HL-60/S4 treated with retinoic acid at 250 ng/mL for 4 days and 3 days (cell line): ENCODE measurements at regions not wholly inside any gene's neighbourhood (a gene's known extent, or its start where the extent isn't known, plus 50 kb on each side); places are given as distances from the start of the nearest gene placed in this dataset.

Source experiments
- in situ Hi-C: fragments of 300-500 bp; cut with MboI; formaldehyde crosslinking; loops from 2 replicates; pipeline ENCODE4 v1.7.0; 2022; ENCODE audit warnings: low sequenced_read_pairs

DNA sequence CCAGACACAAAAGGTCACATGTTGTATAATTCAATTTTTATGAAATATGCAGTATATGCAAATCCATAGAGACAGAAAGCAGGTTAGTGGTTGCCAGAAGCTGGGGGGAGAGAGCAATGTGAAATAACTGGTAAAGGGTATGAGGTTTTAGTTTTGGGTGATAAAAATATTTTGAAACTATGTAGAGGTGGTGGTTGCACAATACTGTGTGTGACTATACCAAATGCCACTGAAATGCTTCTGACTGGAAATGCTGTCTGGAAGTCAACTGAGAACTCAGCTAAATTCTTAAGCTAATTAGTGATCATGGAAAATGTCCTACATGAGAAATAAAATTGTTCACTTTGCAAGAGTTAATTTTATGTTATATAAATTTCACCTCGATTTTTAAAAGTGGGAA lies 65.3 kb upstream of the RXFP2 start:
- in situ Hi-C loops = no loop called here

DNA sequence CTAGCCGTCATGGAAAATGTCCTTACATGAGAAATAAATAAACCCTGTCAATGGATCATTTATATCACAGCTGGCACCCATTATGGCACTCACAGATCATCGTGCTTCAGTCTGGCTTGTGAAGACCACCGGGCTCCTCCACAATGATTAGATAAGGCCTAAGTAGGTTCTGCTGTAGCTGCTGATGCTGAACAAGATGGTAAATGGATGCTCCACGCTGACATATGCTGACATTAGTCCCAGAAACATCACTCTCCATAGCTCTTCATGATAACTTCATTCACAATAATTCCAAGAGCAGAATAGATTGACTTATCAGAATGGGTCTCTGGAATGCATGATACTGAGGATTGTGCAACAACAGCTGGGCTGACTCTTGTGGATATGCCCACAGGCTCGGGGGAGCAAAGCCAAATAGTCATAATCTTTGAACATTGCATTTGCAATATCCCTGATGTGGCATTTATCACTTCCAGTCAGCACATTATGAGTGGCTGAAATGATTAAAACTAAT lies 63.8 kb upstream of the RXFP2 start:
- in situ Hi-C loops = no loop called here

DNA sequence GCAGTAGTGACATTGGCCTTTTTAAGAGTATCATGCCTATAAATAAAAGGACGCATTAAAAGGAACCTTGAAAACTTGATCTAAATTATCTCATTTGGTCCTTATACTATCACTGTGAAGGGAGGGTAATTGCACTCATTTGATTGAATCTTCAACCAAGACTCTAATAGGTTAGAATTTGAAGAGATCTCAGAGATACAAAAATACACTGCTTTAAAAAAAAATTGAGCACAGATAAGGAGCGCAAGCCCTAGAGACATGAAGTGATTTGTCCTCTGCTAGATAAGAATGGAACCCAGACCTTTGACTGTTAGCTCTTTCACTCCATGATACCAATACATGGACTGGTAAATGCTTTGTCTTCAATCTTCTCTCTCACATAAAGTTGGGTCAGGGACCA lies 58.2 kb upstream of the RXFP2 start:
- in situ Hi-C loops = no loop called here

DNA sequence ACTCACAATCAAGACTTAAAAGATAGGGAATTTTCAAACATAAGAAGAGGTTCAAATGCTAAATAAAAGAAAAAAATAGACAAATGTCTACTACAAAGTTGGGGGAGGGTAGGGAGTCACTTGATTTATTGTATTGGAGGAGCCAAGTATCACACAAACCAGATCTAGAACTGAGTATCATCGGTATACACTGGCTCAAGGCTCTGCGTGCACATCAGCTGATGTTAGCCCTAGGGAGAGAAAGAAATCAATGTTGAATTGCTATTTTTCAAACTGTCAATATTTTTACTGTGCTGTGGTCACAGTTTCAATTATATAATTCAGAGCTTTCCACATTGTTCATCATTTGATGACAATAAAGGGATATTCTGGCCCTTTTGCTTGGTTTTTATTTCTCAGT lies 54.9 kb upstream of the RXFP2 start:
- in situ Hi-C loops = no loop called here

DNA sequence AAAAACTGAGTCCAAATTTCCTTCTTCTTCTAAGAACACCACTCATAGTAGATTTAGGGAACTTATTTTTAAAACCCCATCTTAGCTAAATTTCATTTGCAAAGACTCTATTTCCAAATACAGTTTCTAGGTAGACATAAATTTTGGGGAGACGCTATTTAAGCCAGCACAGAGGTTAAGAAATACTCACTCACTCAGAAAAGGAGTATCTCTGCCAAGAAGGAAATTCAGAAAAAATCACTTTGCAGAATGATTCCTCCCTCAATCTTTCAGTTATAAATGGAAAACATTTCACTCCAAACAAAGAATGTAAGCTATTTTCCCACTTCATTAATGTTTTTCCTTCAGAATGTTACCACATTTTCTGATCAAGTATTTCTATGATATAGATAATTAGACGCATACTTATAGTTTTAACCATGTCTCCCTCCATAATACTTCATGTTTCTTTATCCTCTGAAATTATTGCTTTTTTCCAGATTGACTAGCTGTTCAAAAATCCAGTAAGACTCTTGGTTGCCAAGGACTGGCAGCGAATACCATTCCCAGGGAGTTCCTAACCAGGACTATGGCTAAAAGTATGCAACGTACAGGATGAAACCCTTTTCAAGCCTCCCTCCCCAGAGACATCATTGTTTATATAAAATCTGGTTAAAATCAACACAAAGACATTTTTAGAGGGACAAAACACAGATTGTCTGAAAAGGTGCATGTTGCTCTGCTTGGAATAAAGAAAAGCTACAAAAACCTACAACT lies 52.5 kb upstream of the RXFP2 start:
- in situ Hi-C loops = no loop called here
